Adrenal gland (tissue), 5 donors: ENCODE measurements at regions not wholly inside any gene's neighbourhood (a gene's known extent, or its start where the extent isn't known, plus 50 kb on each side); places are given as distances from the start of the nearest gene placed in this dataset.

ENCODE experiments used
- POLR2A ChIP-seq, 2 donors: fragments of 450-650 bp; IDR thresholded peaks; one replicate each; pipeline ENCODE4 v1.6.1; 2017; ENCODE audit warnings: antibody characterized with exemption in 2 of 2, mild to moderate bottlenecking in 2 of 2, moderate library complexity in 1 of 2
- TF ChIP-seq, protein P1 (sequence below), 6 experiments: fragments of 450-650 bp in 4 of 6; fragments of 200-600 bp in 2 of 6; sonication (generic) in 1 of 6; IDR thresholded peaks; 1 replicate in 5 of 6; 2 replicates in 1 of 6; pipeline versions ENCODE4 v1.5.1 to v1.8.0; 2016 to 2021; ENCODE audit warnings: antibody characterized with exemption in 6 of 6, mild to moderate bottlenecking in 2 of 6, moderate library complexity in 1 of 6
- donor health status: DM: no; HTN: no; CAD: no.

DNA sequence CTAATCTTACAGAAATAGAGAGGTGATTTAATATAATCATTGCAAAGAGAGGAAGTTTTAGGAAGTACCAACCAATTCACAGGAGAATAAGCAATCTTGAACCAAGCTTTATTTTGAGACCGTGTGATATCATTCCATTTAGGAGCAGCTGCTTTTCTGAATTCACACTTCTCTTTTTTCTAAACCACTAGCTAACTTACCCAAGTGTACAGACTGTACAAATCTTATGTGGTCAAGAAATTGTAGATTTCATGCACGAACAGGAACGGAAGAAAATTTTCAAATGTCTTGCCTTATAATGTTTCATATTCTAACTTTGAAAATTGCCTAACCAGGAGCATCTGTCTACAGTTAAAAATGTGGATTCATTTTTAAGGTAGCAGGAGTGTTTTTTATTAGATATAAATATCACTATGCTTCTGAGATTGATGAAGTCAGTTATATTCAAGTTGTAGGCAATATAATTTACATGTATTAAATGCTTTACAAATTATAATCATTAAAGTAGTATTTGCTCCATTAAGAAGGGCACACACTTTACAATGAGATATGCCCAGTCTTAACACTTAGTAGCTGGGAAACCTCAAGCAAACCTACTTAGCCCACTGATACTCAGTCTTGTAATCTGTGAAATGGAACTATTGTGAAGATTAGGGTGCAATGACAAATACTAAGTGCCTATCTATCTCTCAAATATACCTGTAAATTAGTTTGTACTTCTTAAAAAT lies 86.7 kb upstream of the FOXN2 start:
- TF ChIP-seq, protein P1, sequence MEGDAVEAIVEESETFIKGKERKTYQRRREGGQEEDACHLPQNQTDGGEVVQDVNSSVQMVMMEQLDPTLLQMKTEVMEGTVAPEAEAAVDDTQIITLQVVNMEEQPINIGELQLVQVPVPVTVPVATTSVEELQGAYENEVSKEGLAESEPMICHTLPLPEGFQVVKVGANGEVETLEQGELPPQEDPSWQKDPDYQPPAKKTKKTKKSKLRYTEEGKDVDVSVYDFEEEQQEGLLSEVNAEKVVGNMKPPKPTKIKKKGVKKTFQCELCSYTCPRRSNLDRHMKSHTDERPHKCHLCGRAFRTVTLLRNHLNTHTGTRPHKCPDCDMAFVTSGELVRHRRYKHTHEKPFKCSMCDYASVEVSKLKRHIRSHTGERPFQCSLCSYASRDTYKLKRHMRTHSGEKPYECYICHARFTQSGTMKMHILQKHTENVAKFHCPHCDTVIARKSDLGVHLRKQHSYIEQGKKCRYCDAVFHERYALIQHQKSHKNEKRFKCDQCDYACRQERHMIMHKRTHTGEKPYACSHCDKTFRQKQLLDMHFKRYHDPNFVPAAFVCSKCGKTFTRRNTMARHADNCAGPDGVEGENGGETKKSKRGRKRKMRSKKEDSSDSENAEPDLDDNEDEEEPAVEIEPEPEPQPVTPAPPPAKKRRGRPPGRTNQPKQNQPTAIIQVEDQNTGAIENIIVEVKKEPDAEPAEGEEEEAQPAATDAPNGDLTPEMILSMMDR (IDR thresholded peaks at IDR 0.05), result no peak
- no peak for TF ChIP-seq POLR2A (IDR thresholded peaks at IDR 0.05)
